BJ (cell line): ENCODE measurements at regions not wholly inside any gene's neighbourhood (a gene's known extent, or its start where the extent isn't known, plus 50 kb on each side); places are given as distances from the start of the nearest gene placed in this dataset.

Experiments used
- CTCF ChIA-PET: fragments of 350-600 bp; formaldehyde crosslinking; extraction: SDS; loops from one replicate; lab custom pipeline; 2021; ENCODE audit warnings: antibody characterized with exemption, inconsistent platforms; lab: Yijun Ruan, JAX
- POLR2A ChIA-PET: fragments of 300-600 bp; sonication (Branson Sonifier 250); formaldehyde crosslinking; extraction: SDS; loops from one replicate; lab custom pipeline; 2021; ENCODE audit warnings: antibody characterized with exemption; lab: Charles Lee
- DNase-seq: peaks from one replicate; pipeline ENCODE4 v3.0.0-alpha.2; 2011; ENCODE audit warnings: low read depth
- H3K27me3 ChIP-seq: 2 replicates; pipeline ENCODE4 v1.6.0; 2011; ENCODE audit warnings: low read length; ENCODE audit not compliant: control insufficient read depth, insufficient read depth
- H3K36me3 ChIP-seq: 2 replicates; pipeline ENCODE4 v1.5.1; 2011; ENCODE audit warnings: low read length; ENCODE audit not compliant: control insufficient read depth, insufficient read depth
- H3K4me3 ChIP-seq: 2 replicates; pipeline ENCODE4 v1.5.1; 2011; ENCODE audit warnings: low read depth, mild to moderate bottlenecking, control low read depth, low read length
- CTCF ChIP-seq: IDR thresholded peaks from 2 replicates; pipeline ENCODE4 v1.5.1; 2011; ENCODE audit warnings: low read depth, mild to moderate bottlenecking, control low read depth, inconsistent platforms, low read length, moderate library complexity; ENCODE audit not compliant: insufficient read depth

- DNase-seq, result no peak
- no peak for TF ChIP-seq CTCF
Measured at GRCh38 chr17:69898601-69899000, 176.4 kb upstream of the KCNJ16 start.

GRCh38 chr17:69900101-69900500 lies 174.9 kb upstream of the KCNJ16 start:
- POLR2A ChIA-PET, result no interaction called here
- no peak for DNase-seq
- H3K4me3 ChIP-seq, result no peak overlapping the region
- H3K36me3 ChIP-seq, result no peaks in the 10 kb centered on the region
- no peak for TF ChIP-seq CTCF
- CTCF ChIA-PET, result no interaction called here
- no peaks in the 10 kb centered on the region for H3K27me3 ChIP-seq

More at GRCh38 chr17:69898601-69899000, 176.4 kb upstream of the KCNJ16 start:
- Histone ChIP-seq H3K36me3 (no peaks in the 10 kb centered on the region), H3K4me3 (no peak overlapping the region), H3K27me3 (no peaks in the 10 kb centered on the region)
- POLR2A ChIA-PET, result no interaction called here
- CTCF ChIA-PET, result no interaction called here

GRCh38 chr17:69900829-69901228 lies 174.2 kb upstream of the KCNJ16 start:
- ChIA-PET POLR2A (no interaction called here), CTCF (no interaction called here)
- H3K27me3 ChIP-seq, result no peaks in the 10 kb centered on the region
- no peak for TF ChIP-seq CTCF
- DNase-seq, result no peak
- no peak overlapping the region for H3K4me3 ChIP-seq
- no peaks in the 10 kb centered on the region for H3K36me3 ChIP-seq

GRCh38 chr17:69906306-69906705 lies 168.7 kb upstream of the KCNJ16 start:
- H3K27me3 ChIP-seq, result no peaks in the 10 kb centered on the region
- ChIA-PET CTCF (interaction anchor here (1.9 kb wide), 1 partner anchor 14 kb away, joined by 5 read pairs; no protein-coding TSS in a partner anchor), POLR2A (no interaction called here)
- no peak overlapping the region for H3K4me3 ChIP-seq
- no peaks in the 10 kb centered on the region for H3K36me3 ChIP-seq
- no peak for TF ChIP-seq CTCF
- no peak for DNase-seq

- no peak for TF ChIP-seq CTCF
- Histone ChIP-seq H3K4me3 (no peak overlapping the region), H3K36me3 (no peaks in the 10 kb centered on the region), H3K27me3 (no peaks in the 10 kb centered on the region)
- CTCF ChIA-PET, result interaction anchor here (1.9 kb wide), 1 partner anchor 15 kb away, joined by 5 read pairs; no protein-coding TSS in a partner anchor
- POLR2A ChIA-PET, result no interaction called here
- DNase-seq, result no peak
Measured at GRCh38 chr17:69907132-69907847, 167.7 kb upstream of the KCNJ16 start.
